ENCODE measurements at regions not wholly inside any gene's neighbourhood (a gene's known extent, or its start where the extent isn't known, plus 50 kb on each side); places are given as distances from the start of the nearest gene placed in this dataset. TPM values are rescaled to one million over a fixed set of nuclear protein-coding genes. Genes with fewer than 3 reads are reported as not detected.

Small RNA genes in the stretch of these regions (microRNA-seq; reads per million reads assigned to microRNA genes)
- gene MIR101-1 = 43.7 reads per million, percentile 58 among the genes with 10 or more reads in this experiment
- gene MIR3671 = not detected

All from HL-60 (cell line).